Ishikawa (cell line): ENCODE measurements at regions not wholly inside any gene's neighbourhood (a gene's known extent, or its start where the extent isn't known, plus 50 kb on each side); places are given as distances from the start of the nearest gene placed in this dataset.

ENCODE experiments used
- NFIC ChIP-seq: IDR thresholded peaks from 2 replicates; pipeline ENCODE4 v1.6.1; 2012
- TAF1 ChIP-seq: IDR thresholded peaks from 2 replicates; pipeline ENCODE4 v1.6.1; 2012; ENCODE audit warnings: low read depth, mild to moderate bottlenecking
- USF1 ChIP-seq: IDR thresholded peaks from 2 replicates; pipeline ENCODE4 v1.6.1; 2012
- YY1 ChIP-seq: IDR thresholded peaks from 2 replicates; pipeline ENCODE4 v1.6.1; 2012; ENCODE audit warnings: low read depth
- ZBTB7A ChIP-seq: IDR thresholded peaks from 2 replicates; pipeline ENCODE4 v1.6.1; 2012; ENCODE audit warnings: low read depth

- TF ChIP-seq TAF1 = no peak
- TF ChIP-seq YY1 = no peak
- no peak for TF ChIP-seq NFIC
- no peak for TF ChIP-seq USF1
- no peak for TF ChIP-seq ZBTB7A
Measured at GRCh38 chr13:42396901-42397655, 125.1 kb downstream of the AKAP11 start.
